Ammon's horn (tissue), 1 donor: ENCODE measurements at regions not wholly inside any gene's neighbourhood (a gene's known extent, or its start where the extent isn't known, plus 50 kb on each side); places are given as distances from the start of the nearest gene placed in this dataset.
A peak's percentile ranks its signal among the peaks of the same experiment; 100 is the strongest.
"Not testable (repeated sequence)": the region's sequence is repeated elsewhere in the genome, so short reads cannot be mapped to it uniquely, and the experiment has no call there.

Source experiments
- DNase-seq: peaks from one replicate; pipeline ENCODE4 v3.0.0-alpha.2; 2016; ENCODE audit warnings: low spot score

DNA sequence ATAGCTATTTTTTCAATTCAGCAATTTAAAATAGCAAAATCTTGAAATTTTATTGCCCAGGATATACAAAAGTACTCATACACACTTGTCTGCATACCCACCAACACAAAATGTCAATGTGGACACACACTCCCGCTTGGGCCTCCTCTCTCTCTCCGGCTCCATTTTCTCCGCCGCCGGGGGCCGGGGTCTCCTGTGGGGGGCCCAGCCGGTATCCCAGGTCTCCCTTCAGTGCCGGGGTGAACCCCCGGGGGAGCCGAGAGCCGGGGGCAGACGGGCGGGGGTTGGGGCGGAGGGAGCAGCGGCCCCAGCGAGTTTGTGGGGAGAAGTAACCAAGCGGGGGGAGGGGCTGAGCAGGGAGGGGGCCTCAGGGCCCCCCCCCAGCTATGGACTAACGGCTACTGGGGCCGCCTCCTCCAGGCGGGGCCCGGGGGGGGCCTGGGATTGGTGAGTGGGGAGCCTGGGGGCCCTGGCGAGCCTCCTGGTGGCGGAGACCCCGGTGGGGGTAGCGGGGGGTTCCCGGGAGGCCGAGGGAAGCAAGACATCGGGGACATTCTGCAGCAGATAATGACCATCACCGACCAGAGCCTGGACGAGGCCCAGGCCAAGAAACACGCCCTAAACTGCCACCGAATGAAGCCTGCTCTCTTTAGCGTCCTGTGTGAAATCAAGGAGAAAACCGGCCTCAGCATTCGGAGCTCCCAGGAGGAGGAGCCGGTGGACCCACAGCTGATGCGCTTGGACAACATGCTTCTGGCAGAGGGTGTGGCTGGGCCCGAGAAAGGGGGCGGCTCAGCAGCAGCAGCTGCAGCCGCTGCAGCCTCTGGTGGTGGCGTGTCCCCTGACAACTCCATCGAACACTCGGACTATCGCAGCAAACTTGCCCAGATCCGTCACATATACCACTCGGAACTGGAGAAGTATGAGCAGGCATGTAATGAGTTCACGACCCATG is 56.6 kb downstream of the CHST2 start:
- not testable (repeated sequence) for DNase-seq

DNA sequence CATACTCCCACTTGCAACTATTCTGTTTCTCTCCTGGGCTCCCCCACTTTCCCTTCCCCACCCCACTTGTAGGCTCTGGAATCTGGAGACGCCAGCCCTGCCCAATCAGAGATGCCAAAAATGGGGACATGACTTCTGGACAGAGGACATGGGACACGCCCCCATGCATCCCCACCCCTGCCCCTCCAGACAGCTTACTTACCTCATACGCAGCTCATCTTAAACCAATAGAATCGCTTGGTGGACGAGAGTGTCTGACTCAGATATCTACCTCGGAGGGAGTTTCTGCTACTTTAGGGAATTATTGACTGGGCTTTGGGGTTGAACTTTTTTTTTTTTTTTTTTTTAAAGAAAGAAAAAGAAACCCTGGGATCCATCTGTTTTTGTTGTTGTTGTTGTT is 58.4 kb downstream of the CHST2 start:
- DNase-seq, result not testable (repeated sequence)

DNA sequence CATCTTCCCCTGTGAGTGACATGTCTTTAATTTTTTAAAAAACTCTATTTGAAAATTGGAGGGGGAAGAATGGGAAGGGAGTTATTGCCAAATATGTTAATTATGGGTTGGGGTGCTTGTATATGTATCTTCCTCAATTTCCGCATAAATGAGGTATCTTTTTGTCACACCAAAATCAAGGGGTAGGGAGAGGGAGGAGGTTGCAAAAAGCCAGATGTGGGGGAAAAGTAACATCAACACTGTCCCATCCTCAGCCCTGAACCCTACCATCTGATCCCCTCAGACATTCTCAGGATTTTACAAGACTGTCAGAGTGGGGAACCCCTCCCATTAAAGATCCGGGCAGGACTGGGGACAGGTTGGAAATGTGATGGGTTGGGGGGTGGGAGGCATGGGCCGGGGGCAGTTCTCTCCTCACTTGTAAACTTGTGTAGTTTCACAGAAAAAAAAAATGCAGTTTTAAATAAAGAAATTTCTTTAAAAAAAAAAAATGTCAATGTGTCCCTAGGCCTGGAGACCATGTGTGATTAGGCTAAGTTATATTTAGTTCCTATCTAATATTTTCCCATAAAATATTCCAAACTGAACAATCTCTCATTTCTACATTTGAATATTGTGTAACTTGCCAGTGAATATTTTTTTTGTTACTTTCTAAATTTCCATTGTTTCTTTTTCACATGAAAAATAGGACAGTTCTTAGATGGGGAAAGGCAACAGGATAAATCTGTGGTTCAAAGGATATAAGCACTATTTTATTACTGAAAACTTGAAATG is 59.4 kb downstream of the CHST2 start:
- not testable (repeated sequence) for DNase-seq

DNA sequence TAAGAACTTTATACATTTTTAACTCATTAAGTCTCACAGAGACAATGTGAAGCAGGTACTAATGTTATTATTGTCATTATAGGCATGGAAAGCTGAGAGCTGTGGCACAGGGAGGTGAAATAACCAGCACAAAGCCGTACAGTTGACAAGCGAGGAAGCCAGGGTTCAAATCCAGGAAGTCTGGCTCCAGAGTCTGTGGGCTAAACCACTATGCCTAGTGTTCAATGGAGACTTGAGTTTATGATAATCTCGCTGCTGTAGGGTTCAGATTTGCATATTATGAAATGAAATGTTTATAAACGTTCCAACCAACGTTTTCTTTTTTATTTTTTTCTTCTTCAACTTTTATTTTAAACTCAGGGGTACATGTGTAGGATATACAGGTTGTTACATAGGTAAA is 60.0 kb downstream of the CHST2 start:
- no peak for DNase-seq

DNA sequence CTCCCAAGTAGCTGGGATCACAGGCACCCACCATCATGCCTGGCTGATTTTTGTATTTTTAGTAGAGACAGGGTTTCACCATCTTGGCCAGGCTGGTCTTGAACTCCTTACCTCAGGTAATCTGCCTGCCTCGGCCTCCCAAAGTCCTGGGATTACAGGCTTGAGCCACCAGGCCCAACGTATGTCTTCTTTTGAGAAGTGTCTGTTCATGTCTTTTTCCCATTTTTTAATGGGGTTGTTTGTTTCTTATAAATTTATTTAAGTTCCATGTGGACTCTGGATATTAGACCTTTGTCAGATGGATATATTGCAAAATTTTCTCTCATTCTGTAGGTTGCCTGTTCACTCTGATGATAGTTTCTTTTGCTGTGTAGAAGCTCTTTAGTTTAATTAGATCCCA is 61.3 kb downstream of the CHST2 start:
- DNase-seq, result not testable (repeated sequence)

DNA sequence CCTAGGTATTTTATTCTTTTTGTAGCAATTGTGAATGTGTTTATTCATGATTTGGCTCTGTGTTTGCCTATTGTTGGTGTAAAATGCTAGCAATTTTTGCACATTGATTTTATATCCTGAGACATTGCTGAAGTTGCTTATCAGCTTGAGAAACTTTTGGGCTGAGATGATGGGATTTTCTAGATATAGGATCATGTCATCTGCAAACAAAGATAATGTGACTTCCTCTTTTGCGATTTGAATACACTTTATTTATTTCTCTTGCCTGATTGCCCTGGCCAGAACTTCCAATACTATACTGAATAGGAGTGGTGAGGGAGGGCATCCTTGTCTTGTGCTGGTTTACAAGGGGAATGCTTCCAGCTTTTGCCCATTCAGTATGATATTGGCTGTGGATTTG is 62.4 kb downstream of the CHST2 start:
- not testable (repeated sequence) for DNase-seq

DNA sequence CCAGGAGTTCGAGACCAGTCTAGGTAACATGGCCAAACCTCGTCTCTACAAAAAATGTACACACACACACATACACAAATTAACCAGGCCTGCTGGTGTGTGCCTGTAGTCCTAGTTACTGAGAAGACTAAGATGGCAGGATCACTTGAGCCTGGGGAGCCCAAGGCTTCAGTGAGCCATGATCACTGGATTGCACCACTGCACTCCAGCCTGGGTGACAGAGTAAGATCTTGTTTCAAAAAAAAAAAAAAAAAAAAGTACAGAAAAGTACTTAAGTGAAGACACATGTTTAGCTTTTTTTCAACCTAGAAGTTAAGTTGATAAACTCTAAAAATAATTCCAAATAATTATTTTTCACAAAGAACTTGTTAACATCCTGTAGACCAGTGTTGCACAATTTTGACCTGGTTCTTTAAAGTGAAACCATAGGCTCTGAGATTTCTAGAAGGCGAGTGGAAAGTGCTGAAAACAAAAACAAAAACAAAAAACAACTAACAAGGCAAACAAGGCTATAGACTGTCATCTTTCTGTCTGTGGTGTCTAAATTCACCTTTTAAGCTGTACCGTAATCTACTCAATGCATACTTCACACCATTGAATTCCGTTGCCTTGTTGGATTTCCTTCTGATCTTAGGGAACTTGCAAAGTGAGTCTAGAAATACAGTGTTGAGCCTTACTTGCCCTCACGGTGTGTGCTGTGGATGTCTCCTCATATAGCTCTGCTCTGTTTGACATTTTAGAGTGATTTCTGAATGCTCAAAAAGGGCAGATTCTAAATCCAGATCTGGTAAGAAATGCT is 63.5 kb downstream of the CHST2 start:
- no peak for DNase-seq

DNA sequence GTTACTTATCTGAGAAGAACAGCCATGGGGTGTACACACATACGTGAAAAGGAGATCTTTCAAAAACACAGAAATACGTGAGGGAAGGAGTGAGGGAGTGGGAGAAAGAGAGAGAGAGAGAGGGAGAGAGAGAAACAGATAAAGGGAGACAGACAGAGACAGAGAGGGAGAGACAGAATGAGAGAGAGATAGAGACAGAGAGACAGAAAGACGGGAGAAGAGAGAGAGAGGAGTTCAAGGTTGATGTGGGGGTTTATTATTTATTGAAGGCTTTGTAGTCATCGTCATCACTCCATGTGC is 64.0 kb downstream of the CHST2 start:
- no peak for DNase-seq

DNA sequence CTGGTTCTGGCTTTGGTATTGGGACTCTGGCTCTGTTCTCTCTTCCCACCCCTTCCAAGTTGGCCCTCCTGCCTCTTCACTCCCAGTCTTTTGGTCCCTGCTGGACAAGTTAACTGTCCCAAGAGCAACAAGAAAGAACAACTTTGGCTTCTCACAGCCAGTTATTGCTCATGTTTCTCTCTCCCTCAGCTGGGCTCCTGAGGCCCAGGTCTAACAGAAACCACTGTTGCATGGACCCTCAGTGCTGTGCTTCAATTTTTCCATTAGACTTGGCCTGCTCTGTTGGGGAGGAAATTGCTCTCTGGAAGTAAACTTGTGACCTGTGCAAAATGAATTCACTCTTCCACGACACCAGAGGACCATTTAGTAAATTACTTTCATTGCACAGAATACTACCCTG is 64.5 kb downstream of the CHST2 start:
- no peak for DNase-seq

DNA sequence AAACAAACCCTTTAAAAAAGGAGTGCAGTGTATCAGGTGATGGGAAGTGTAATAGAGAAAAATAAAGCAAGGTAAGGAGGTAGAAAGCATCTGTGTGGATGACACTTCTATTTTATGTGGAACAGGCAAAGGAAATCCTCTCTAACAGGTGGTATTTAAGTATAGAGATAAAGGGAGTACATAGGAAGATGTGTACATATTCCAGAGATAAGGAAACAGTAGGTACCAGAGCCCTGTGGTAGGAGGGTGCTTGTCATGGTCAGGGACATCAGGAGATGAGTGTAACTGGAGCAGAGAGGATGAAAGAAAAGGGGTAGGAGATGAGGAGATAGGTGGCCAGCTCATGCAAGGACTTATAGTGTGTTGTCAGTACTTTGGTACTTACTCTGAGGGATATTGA is 65.8 kb downstream of the CHST2 start:
- no peak for DNase-seq

DNA sequence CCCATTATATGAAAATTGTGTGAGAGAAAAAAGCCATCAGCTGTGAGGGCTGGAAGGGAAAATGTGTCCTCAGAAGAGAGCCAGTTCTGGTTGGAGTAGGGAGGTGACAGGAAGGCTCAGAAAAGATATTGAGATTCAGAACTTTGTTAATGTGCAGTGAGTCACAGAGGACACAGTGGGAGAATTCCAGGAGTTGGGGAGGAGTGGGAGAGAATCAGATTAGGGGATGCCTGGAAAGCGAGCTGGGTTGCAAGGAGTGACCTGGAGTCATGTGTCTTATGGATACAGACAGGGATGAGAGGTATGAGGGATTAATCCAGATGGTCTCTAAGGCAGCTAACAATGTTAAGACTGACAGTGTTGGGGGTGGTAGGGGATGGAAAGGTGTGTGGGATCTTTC is 67.5 kb downstream of the CHST2 start:
- DNase-seq, result no peak

DNA sequence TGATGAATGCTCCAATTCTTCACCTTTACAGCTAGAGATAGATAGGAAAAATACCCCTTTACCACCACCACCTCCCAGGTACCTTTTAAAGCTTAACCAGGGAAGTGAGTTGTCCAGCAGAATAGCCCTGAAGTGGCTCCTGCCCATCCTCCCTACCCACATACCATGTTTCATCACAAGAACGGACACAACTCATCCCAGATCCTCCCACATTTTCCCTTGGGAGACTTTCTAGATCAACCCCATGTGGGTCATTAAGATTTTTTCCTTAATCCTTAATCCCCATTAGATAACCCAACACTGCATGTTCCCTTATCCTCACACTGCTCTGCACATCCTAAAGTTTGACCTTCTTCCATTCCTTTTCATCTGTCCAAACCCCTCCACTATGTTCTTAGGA is 69.3 kb downstream of the CHST2 start:
- DNase-seq, result no peak

DNA sequence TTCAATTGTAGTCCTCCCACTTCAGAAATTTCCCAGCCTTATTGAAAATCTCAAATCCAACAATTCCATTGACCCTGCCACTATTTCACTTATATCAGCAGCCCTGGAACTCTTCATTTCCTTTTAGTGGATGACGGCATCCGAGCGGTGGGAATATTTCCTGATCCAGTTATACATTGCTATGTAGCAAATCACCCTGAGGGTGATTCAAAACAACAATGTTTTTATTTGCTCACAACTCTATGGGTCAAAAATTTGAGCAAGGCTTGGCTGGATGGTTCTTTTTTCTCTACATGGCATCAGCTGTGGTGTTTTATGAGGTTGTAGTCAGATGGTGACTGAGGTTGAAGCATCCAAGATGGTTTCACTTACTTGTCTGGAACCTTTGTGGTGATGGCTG is 70.5 kb downstream of the CHST2 start:
- no peak for DNase-seq

DNA sequence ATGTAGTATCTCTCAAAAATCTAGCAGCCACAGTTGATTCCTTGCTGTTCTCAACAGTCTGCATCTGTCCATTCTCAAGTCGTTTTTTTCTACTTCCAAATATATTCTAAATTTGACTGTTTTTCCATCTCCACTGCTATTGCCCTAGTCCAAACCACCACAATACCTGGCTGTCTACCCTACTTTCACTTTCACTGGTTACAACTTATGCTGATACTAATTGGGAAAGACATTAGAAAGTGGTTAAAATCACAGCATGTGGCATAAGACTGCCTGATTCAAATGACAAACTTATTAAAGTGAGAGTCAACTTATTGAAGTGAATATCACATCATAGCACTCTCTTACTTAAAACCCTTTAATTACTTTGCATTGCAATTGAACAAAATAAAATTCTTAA is 72.6 kb downstream of the CHST2 start:
- no peak for DNase-seq

DNA sequence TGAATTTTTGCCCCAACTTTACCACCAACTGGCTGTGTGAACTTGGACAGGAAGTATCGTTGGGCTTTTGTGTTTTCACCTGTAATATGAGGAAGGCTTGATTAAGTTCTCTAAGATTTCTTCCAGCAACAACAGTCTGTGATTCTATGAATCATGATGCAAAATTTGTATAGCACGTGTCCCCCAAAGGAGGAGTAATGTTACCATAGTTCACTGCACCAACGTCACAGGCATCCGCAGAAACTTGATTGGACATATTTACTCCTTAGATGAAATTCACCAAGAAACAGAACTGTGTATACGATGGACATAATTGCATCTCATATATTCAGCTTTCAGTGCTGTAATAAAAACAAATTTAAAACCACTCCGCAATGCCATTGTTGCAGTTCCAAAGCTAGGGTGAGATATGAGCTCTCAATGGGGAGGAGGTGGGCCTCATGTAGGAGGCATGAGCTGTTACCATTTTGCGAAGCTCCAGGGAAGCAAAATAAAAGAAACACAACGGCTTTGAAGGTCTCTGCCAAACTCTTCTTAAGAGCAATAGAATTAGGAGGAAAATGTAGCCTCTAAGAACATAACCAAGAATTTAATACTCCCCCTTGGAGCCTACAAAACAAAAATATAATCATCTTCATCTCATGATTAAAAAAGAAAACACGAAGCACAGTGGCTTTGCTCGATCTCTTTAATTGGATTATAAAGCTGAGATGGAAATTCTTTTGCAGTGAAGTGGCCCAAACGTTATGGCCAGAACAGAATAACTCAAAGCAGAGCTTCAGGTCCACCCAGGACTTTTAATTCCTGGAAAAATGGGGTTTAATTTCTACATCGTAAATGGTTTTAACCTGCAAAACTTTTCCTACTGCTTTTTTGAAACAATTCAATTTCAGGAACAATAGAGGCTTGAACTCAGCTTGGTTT is 80.7 kb downstream of the CHST2 start:
- DNase-seq, result no peak

DNA sequence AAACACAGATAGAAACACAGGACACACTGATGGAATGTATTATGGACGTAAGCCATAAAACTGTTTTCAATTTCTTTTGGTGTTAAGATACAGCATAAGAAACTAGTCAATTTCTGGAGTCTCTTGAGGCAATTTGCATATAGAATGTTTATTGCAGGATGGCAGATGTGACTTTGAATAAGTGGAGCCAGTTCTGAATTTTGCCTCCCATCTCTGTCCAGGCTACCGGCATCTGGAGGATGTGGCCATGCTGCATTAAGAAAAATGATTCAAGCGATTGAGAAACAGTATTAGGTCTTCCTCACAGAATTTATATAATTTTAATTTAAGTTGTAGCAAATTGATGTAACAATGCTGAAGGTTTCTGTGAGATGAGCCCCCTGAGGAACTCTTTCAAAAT is 81.5 kb downstream of the CHST2 start:
- DNase-seq, result no peak

DNA sequence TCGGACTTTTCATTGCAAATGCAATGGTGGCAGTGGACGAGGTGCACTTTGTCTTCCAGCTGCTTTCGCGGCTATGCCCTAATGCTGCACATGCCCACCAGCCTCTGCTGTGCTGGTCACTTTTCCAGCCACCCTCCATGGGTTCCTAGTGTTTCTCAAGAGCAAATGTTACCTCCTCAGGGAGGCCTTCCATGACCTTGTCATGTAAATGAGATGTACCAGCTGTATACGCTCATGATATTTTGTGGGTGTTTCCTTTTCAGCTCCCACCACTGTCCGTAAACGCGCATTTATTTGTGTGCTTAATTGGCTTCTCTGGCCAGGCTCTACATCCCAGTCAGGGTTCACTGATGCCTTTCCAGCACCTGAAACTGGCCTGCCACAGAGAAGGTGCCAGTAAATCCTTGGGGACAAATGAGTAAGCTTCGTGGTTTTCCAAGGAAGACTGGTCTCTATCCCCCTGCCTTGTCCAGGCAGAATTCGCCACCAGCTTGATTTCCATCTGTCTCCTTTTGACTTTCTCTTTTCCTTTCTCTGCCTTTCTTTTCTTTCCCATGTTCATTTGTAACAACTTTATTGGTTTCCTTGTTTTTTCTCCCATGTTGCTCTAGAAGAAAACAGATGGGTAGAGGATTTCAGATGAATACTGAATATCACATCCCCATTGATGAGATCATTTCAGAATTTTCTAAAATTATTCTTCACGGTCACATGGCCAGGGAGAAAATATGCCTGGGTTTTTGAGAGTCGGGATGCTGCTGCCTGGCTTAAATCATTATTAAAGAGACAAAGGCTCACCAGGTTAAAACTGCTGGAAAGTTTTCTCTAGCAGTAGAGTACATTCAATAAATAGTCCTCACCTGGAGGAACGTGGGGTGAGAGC is 82.5 kb downstream of the CHST2 start:
- DNase-seq, result no peak

DNA sequence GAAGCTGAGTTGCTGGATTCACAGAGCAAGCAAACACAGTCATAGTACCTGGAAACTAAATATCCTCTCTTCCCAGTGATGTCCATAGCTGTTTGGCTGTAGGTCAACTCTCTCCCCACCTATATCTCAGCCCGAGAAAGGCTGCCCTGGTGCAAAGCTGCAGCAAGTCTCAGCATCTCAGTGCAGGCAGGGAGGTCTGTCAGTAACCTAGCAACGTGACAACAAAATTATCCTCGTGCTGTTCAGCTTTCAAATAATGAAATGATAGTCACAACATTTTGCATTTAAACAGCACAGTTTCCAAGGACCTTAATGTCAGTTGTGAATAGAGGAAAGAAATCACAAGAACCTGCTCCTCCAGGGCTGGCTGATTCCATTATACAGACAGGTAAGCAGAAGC is 83.6 kb downstream of the CHST2 start:
- peak; percentile 34 for DNase-seq

DNA sequence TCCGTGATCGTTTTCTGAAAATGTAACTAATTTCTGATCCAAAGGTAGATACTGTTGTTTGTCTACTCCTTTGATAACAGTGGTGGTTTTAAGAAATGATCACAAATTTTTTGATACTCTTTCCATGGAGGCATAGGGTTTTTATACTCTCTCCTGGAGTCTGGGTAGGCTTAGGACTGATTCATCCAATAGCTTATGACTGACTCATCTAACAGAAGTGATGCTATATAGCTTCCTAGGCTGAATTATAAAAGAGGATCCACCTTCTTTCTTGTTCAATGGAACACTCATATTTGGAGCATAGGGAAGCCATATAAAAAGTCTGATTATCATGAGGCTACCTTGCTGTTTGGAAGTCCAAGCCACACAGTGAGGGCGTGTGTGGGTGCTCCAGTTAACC is 84.3 kb downstream of the CHST2 start:
- no peak for DNase-seq

DNA sequence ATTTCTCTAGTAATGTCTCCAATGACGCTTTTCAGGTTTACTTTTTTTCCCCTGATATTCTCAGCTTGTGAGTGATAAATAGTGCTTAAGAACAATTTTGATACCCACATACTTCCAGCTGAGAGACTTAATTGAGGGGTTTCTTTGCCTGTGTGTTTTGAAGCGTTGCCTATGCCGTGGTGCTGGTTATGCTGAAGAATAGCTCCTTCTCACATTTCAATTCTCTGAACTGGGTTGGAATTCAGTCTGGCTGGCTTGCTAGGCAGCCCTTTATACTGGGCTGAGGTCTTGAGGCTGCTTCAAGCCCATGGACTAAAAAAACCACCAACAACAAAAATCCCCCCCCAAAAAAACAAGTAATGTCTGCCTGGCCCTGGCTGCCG is 87.4 kb downstream of the CHST2 start:
- DNase-seq, result no peak
